ENCODE measurements at regions not wholly inside any gene's neighbourhood (a gene's known extent, or its start where the extent isn't known, plus 50 kb on each side); places are given as distances from the start of the nearest gene placed in this dataset.

GRCh38 chr14:34303811-34304210 lies 158.2 kb downstream of the SPTSSA start:
- H3K4me2 ChIP-seq (ENCODE audit: insufficient read depth, low read length), result no peak overlapping the region
- DNase-seq (ENCODE audit: low read depth, low spot score), result no peak
- no peak for TF ChIP-seq EZH2 (IDR thresholded peaks at IDR 0.05; ENCODE audit: borderline replicate concordance, low read depth, low read length, severe bottlenecking)
- TF ChIP-seq GATA2 (IDR thresholded peaks at IDR 0.05; ENCODE audit: insufficient read depth, insufficient read length, low read depth, low read length), result no peak
- no peak for TF ChIP-seq POLR2A (IDR thresholded peaks at IDR 0.05; ENCODE audit: low read depth, low read length)
- no peak for TF ChIP-seq MAX (IDR thresholded peaks at IDR 0.05; ENCODE audit: insufficient read depth, insufficient read length)
- TF ChIP-seq, protein P1, sequence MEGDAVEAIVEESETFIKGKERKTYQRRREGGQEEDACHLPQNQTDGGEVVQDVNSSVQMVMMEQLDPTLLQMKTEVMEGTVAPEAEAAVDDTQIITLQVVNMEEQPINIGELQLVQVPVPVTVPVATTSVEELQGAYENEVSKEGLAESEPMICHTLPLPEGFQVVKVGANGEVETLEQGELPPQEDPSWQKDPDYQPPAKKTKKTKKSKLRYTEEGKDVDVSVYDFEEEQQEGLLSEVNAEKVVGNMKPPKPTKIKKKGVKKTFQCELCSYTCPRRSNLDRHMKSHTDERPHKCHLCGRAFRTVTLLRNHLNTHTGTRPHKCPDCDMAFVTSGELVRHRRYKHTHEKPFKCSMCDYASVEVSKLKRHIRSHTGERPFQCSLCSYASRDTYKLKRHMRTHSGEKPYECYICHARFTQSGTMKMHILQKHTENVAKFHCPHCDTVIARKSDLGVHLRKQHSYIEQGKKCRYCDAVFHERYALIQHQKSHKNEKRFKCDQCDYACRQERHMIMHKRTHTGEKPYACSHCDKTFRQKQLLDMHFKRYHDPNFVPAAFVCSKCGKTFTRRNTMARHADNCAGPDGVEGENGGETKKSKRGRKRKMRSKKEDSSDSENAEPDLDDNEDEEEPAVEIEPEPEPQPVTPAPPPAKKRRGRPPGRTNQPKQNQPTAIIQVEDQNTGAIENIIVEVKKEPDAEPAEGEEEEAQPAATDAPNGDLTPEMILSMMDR (IDR thresholded peaks at IDR 0.05; ENCODE audit: extremely low read depth in 1 of 2, insufficient read depth in 1 of 2, low read depth in 1 of 2, low read length in 2 of 2), result no peak
- TF ChIP-seq JUN (IDR thresholded peaks at IDR 0.05; ENCODE audit: borderline replicate concordance, insufficient read depth, insufficient read length, low read depth), result no peak
- TF ChIP-seq POLR2AphosphoS5 (IDR thresholded peaks at IDR 0.05; ENCODE audit: insufficient read depth, low read depth, low read length), result no peak
- TF ChIP-seq FOS (IDR thresholded peaks at IDR 0.05; ENCODE audit: borderline replicate concordance, insufficient read depth, low read length), result no peak
- no peak for TF ChIP-seq MYC (IDR thresholded peaks at IDR 0.05; ENCODE audit: low read depth, low read length)
- no peaks in the 10 kb centered on the region for H4K20me1 ChIP-seq (replicated peaks; ENCODE audit: control insufficient read depth, extremely low read depth, insufficient read depth, low read length)
- dilution Hi-C loops (cut with MboI; ENCODE audit: extremely low pct_ligation_motif_present, low sequenced_read_pairs) (no loop called here), intact Hi-C loops (cut with micrococcal nuclease) (loop anchor here (5.0 kb wide), 1 partner anchor 77 kb away; no protein-coding TSS in a partner anchor)
- H3K4me1 ChIP-seq (ENCODE audit: control insufficient read depth, extremely low read depth, insufficient read depth, low read length), result no peaks in the 10 kb centered on the region
- peaks cover 4 to 11% of the 10 kb centered on the region in 2 experiments for H3K27me3 ChIP-seq (ENCODE audit: control insufficient read depth in 2 of 2, insufficient read depth in 2 of 2, low read length in 2 of 2)
- no peaks in the 10 kb centered on the region for H3K9me3 ChIP-seq (replicated peaks; ENCODE audit: control insufficient read depth, insufficient read depth, low read length)
- POLR2A ChIA-PET, result no interaction called here
- H3K4me3 ChIP-seq (replicated peaks in 1 of 3; ENCODE audit: insufficient read depth in 1 of 3, low read depth in 1 of 3, low read length in 3 of 3), result no peak overlapping the region
- H3K27ac ChIP-seq (ENCODE audit: insufficient read depth, low read depth, low read length), result no peak overlapping the region
- H3K36me3 ChIP-seq (ENCODE audit: control insufficient read depth in 2 of 2, extremely low read depth in 1 of 2, insufficient read depth in 2 of 2, low read length in 2 of 2), result no peaks in the 10 kb centered on the region
- no peak overlapping the region for H2AFZ ChIP-seq (ENCODE audit: low read depth, low read length)
- no peaks in the 10 kb centered on the region for H3K79me2 ChIP-seq (ENCODE audit: control insufficient read depth, insufficient read depth, low read length)
- no TSS peak for BruUV-seq (replicated peaks)
- H3K9ac ChIP-seq (replicated peaks; ENCODE audit: extremely low read depth, insufficient read depth, low read length), result no peak overlapping the region
- no peak for FAIRE-seq
- H3K9me1 ChIP-seq (replicated peaks; ENCODE audit: control insufficient read depth, extremely low read depth, insufficient read depth, low read length), result no peaks in the 10 kb centered on the region
- CTCF ChIA-PET, result interaction anchor here (0.6 to 4.5 kb wide), 6 partner anchors 14 to 465 kb away, joined by 3 to 30 read pairs (median 5); no protein-coding TSS in a partner anchor

Measured in endothelial cell of umbilical vein (primary cell).